Mesendoderm (in vitro differentiated cells): ENCODE measurements at regions not wholly inside any gene's neighbourhood (a gene's known extent, or its start where the extent isn't known, plus 50 kb on each side); places are given as distances from the start of the nearest gene placed in this dataset.

Source experiments
- DNase-seq: peaks from one replicate; pipeline ENCODE4 v3.0.0; 2013
- H2AK5ac ChIP-seq: 2 replicates; pipeline ENCODE4 v1.6.1; 2013; ENCODE audit warnings: low read length, inconsistent platforms
- H2BK120ac ChIP-seq: 2 replicates; pipeline ENCODE4 v1.6.1; 2013; ENCODE audit warnings: low read depth, mild to moderate bottlenecking, low read length, moderate library complexity, mixed read lengths
- H2BK15ac ChIP-seq: replicated peaks from 2 replicates; pipeline ENCODE4 v1.6.1; 2013; ENCODE audit warnings: low read depth, mild to moderate bottlenecking, moderate library complexity
- H2BK5ac ChIP-seq: 2 replicates; pipeline ENCODE4 v1.6.1; 2013; ENCODE audit warnings: low read length, inconsistent platforms
- H3K18ac ChIP-seq: 2 replicates; pipeline ENCODE4 v1.6.1; 2013; ENCODE audit warnings: mild to moderate bottlenecking, low read length, mixed read lengths
- H3K23ac ChIP-seq: one replicate; pipeline ENCODE4 v1.6.1; 2013; ENCODE audit warnings: low read length
- H3K27ac ChIP-seq: 2 replicates; pipeline ENCODE4 v1.5.1; 2013; ENCODE audit warnings: low read depth, mild to moderate bottlenecking, inconsistent platforms, low read length, moderate library complexity
- H3K27me3 ChIP-seq: 2 replicates; pipeline ENCODE4 v1.6.1; 2013; ENCODE audit warnings: low read length, control low read depth, mild to moderate bottlenecking, inconsistent platforms; ENCODE audit not compliant: insufficient read depth, poor library complexity
- H3K36me3 ChIP-seq: 2 replicates; pipeline ENCODE4 v1.6.1; 2013; ENCODE audit warnings: low read length, inconsistent platforms; ENCODE audit not compliant: control insufficient read depth, insufficient read depth
- H3K4ac ChIP-seq: one replicate; pipeline ENCODE4 v1.6.1; 2013; ENCODE audit warnings: low read depth, mild to moderate bottlenecking, low read length, moderate library complexity
- H3K4me1 ChIP-seq: 2 replicates; pipeline ENCODE4 v1.6.1; 2013; ENCODE audit warnings: low read depth, low read length, inconsistent platforms; ENCODE audit not compliant: control insufficient read depth
- H3K4me2 ChIP-seq: 2 replicates; pipeline ENCODE4 v1.6.1; 2013; ENCODE audit warnings: low read length
- H3K4me3 ChIP-seq: 2 replicates; pipeline ENCODE4 v1.5.1; 2013; ENCODE audit warnings: mild to moderate bottlenecking, low read length
- H3K56ac ChIP-seq: one replicate; pipeline ENCODE4 v1.6.1; 2013; ENCODE audit warnings: low read length
- H3K79me1 ChIP-seq: 2 replicates; pipeline ENCODE4 v1.6.1; 2013; ENCODE audit warnings: low read length, inconsistent platforms
- H3K79me2 ChIP-seq: 2 replicates; pipeline ENCODE4 v1.6.1; 2013; ENCODE audit warnings: mild to moderate bottlenecking, low read length; ENCODE audit not compliant: control insufficient read depth, insufficient read depth
- H3K9ac ChIP-seq: 2 replicates; pipeline ENCODE4 v1.6.1; 2013; ENCODE audit warnings: low read length, inconsistent platforms
- H4K5ac ChIP-seq: one replicate; pipeline ENCODE4 v1.6.1; 2013; ENCODE audit warnings: low read length
- H4K8ac ChIP-seq: one replicate; pipeline ENCODE4 v1.6.1; 2013; ENCODE audit warnings: low read depth, mild to moderate bottlenecking, control low read depth, low read length, moderate library complexity
- WGBS: extraction: QIAGEN DNeasy Blood & Tissue Kit; methylation state at CpG from one replicate; pipeline ENCODE4 v1.1.7; 2013; ENCODE audit warnings: low lambda C conversion rate, missing lambda C conversion rate; ENCODE audit not compliant: insufficient coverage; ENCODE audit errors: extremely low coverage; 5-methylcytosine and 5-hydroxymethylcytosine counted together

DNA sequence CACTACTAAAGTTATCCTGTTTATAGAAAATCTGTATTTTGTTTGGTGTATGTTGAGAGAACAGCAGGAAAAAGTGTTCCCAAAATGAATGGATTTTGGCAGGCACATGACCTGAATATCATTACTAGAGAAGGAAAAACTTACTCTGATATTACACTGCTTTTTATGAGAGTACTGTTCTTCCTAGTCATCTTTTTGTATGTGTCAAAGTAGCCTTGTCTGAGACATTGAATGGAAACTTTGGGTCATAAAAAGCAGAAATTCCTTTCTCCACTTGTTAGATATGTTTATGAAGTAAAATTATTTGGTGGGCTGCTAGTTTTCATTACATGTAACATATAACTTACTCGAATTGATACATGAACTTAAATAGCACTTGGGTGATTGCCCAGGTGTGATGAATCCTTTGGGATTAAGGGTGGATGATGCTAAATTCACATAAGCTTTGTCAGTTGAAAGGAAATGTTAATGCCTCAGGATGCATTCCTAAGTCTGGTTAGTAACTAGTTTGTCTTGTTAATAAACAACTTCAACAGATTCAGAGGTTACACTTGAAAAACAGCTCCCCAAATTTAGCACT is 206.7 kb downstream of the CENPW start:
- Histone ChIP-seq H3K27ac (no peak overlapping the region), H2BK120ac (no peak overlapping the region), H3K79me2 (no peaks in the 10 kb centered on the region), H3K56ac (no peak overlapping the region), H3K4me2 (no peak overlapping the region), H3K23ac (no peak overlapping the region), H3K4me3 (no peak overlapping the region), H3K18ac (no peak overlapping the region), H3K27me3 (no peaks in the 10 kb centered on the region), H3K79me1 (no peaks in the 10 kb centered on the region), H4K8ac (no peak overlapping the region), H3K4ac (no peak overlapping the region), H2BK5ac (no peak overlapping the region), H3K36me3 (no peaks in the 10 kb centered on the region), H2AK5ac (no peak overlapping the region), H2BK15ac (no peak overlapping the region), H3K4me1 (no peaks in the 10 kb centered on the region), H3K9ac (no peak overlapping the region), H4K5ac (no peak overlapping the region)
- DNase-seq: no peak
- no CpG with 5 or more reads among the region's 1 CpG for WGBS

DNA sequence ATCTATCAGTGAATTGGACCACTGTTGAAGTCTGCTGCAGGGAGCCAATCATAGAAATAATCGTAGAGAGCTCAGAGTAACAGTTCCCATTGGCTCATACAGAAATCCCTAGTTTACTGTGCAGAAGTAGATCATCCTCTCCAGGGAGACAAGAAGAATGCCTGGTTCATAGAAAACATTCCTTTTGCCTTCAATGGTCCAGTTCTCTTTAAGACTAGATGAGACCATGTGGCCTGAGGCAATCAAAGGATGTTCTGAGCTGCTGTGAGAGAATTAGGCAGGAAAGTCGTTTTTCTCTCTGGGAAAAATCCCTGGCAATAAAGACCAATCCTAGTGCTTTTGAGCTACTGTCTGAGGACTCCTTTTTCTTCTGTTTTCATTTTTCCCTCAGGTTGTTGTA is 208.4 kb downstream of the CENPW start:
- no peaks in the 10 kb centered on the region for H3K79me1 ChIP-seq
- no peak for DNase-seq
- no peak overlapping the region for H3K4me3 ChIP-seq
- no peak overlapping the region for H2BK5ac ChIP-seq
- H3K27me3 ChIP-seq: no peaks in the 10 kb centered on the region
- H3K4me1 ChIP-seq: no peaks in the 10 kb centered on the region
- no peaks in the 10 kb centered on the region for H3K36me3 ChIP-seq
- no peak overlapping the region for H3K4ac ChIP-seq
- no peak overlapping the region for H3K27ac ChIP-seq
- no peak overlapping the region for H2BK120ac ChIP-seq
- H3K23ac ChIP-seq: no peak overlapping the region
- H2BK15ac ChIP-seq: no peak overlapping the region
- WGBS: no CpG with 5 or more reads among the region's 2 CpGs
- H3K9ac ChIP-seq: no peak overlapping the region
- H4K8ac ChIP-seq: no peak overlapping the region
- H2AK5ac ChIP-seq: no peak overlapping the region
- no peak overlapping the region for H3K56ac ChIP-seq
- H4K5ac ChIP-seq: no peak overlapping the region
- no peak overlapping the region for H3K4me2 ChIP-seq
- no peaks in the 10 kb centered on the region for H3K79me2 ChIP-seq
- no peak overlapping the region for H3K18ac ChIP-seq

DNA sequence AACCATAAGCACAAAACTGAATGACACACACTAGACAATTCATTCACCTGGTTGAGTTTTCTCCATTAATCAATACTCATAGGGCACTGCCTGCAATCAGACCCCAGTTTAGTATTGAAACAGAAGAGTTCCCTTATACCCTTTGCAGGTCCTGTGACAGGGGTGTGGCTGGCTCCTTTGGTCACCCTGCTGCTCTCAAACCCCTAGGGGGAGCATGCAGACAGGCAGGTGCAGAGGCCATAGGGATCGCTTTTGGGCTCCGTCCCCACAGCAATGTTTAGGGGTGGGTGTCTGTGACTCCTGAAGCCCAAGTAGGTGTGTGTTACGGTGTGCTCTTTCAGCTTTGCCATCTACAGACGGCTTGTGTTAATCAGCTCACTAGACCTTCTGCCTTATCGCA is 210.4 kb downstream of the CENPW start:
- Histone ChIP-seq H2AK5ac (no peak overlapping the region), H3K36me3 (no peaks in the 10 kb centered on the region), H3K56ac (no peak overlapping the region), H3K79me1 (no peaks in the 10 kb centered on the region), H4K8ac (no peak overlapping the region), H3K9ac (no peak overlapping the region), H3K4me1 (no peaks in the 10 kb centered on the region), H3K27ac (no peak overlapping the region), H3K4me3 (no peak overlapping the region), H3K4me2 (no peak overlapping the region), H3K18ac (no peak overlapping the region), H3K27me3 (no peaks in the 10 kb centered on the region), H2BK5ac (no peak overlapping the region), H3K79me2 (no peaks in the 10 kb centered on the region), H4K5ac (no peak overlapping the region), H3K23ac (no peak overlapping the region), H2BK15ac (no peak overlapping the region), H3K4ac (no peak overlapping the region), H2BK120ac (no peak overlapping the region)
- peak; percentile 32 for DNase-seq
- no CpG with 5 or more reads among the region's 5 CpGs for WGBS

DNA sequence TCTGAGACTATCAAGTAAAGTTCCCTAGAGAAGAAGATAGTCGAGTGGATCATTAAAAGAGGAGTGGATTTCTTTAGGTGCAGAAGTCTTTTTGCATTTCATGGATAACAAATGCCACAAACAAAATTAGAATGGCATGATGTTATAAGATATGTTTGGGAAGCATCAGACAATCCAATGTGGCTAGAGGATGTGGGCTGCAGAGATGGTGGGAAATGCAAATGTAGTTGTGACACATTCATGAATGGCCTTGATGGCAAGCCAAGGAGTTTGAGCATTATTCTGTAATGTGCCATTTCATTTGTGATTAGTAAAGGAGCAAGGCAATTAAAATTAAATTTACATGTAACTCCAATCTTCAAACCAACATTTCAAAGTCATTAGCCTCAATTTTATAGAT is 211.9 kb downstream of the CENPW start:
- no peak overlapping the region for H2BK5ac ChIP-seq
- no peak overlapping the region for H3K27ac ChIP-seq
- H3K18ac ChIP-seq: no peak overlapping the region
- no peaks in the 10 kb centered on the region for H3K36me3 ChIP-seq
- H3K23ac ChIP-seq: no peak overlapping the region
- H3K4me2 ChIP-seq: no peak overlapping the region
- H3K4me1 ChIP-seq: no peaks in the 10 kb centered on the region
- no peak overlapping the region for H3K4me3 ChIP-seq
- WGBS: no CpG with 5 or more reads among the region's 1 CpG
- no peak overlapping the region for H4K8ac ChIP-seq
- no peak overlapping the region for H2AK5ac ChIP-seq
- H2BK15ac ChIP-seq: no peak overlapping the region
- H4K5ac ChIP-seq: no peak overlapping the region
- no peaks in the 10 kb centered on the region for H3K27me3 ChIP-seq
- H3K79me1 ChIP-seq: no peaks in the 10 kb centered on the region
- DNase-seq: no peak
- H3K4ac ChIP-seq: no peak overlapping the region
- H3K79me2 ChIP-seq: no peaks in the 10 kb centered on the region
- H2BK120ac ChIP-seq: no peak overlapping the region
- no peak overlapping the region for H3K9ac ChIP-seq
- no peak overlapping the region for H3K56ac ChIP-seq

- H3K23ac ChIP-seq: no peak overlapping the region
- H2BK5ac ChIP-seq: no peak overlapping the region
- no peak overlapping the region for H3K4me3 ChIP-seq
- no peaks in the 10 kb centered on the region for H3K4me1 ChIP-seq
- no peaks in the 10 kb centered on the region for H3K79me1 ChIP-seq
- no peak overlapping the region for H3K27ac ChIP-seq
- H3K4me2 ChIP-seq: no peak overlapping the region
- H3K36me3 ChIP-seq: no peaks in the 10 kb centered on the region
- H3K27me3 ChIP-seq: no peaks in the 10 kb centered on the region
- H4K8ac ChIP-seq: no peak overlapping the region
- no peak overlapping the region for H2AK5ac ChIP-seq
- no peak overlapping the region for H2BK15ac ChIP-seq
- H3K4ac ChIP-seq: no peak overlapping the region
- WGBS: no CpG with 5 or more reads among the region's 1 CpG
- no peaks in the 10 kb centered on the region for H3K79me2 ChIP-seq
- DNase-seq: no peak
- no peak overlapping the region for H3K18ac ChIP-seq
- no peak overlapping the region for H4K5ac ChIP-seq
- no peak overlapping the region for H3K9ac ChIP-seq
- no peak overlapping the region for H3K56ac ChIP-seq
- H2BK120ac ChIP-seq: no peak overlapping the region
Measured at GRCh38 chr6:126553854-126554253, 213.9 kb downstream of the CENPW start.

DNA sequence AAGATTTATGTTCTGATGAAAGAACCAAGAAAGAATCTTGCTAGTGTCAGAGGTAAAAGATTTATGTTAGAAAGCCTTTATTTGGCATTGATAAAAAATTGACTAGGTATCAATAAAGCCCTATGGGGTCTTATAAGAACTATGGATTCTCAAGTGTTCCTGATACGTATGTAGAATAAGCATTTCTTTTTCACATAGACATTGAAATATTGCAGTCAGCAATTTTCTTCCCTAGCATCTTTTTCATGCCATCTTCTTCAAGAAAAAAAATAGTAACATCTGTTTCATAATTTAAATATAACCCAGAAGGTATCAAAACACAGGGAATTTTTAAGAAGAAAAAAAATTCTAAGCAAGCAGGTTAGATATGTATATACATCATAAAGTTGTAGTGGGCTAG is 230.6 kb downstream of the CENPW start:
- Histone ChIP-seq H3K56ac (no peak overlapping the region), H3K27ac (no peak overlapping the region), H3K4me2 (no peak overlapping the region), H3K79me2 (no peaks in the 10 kb centered on the region), H3K18ac (no peak overlapping the region), H2BK120ac (no peak overlapping the region), H2BK5ac (no peak overlapping the region), H2AK5ac (no peak overlapping the region), H3K4me1 (no peaks in the 10 kb centered on the region), H3K4ac (no peak overlapping the region), H4K8ac (no peak overlapping the region), H3K27me3 (no peaks in the 10 kb centered on the region), H3K36me3 (no peaks in the 10 kb centered on the region), H3K23ac (no peak overlapping the region), H2BK15ac (no peak overlapping the region), H3K79me1 (no peaks in the 10 kb centered on the region), H3K9ac (no peak overlapping the region), H3K4me3 (no peak overlapping the region), H4K5ac (no peak overlapping the region)
- WGBS: no CpG with 5 or more reads among the region's 1 CpG
- no peak for DNase-seq
